RWPE2 (cell line): ENCODE measurements at regions not wholly inside any gene's neighbourhood (a gene's known extent, or its start where the extent isn't known, plus 50 kb on each side); places are given as distances from the start of the nearest gene placed in this dataset.

Experiments
- ATAC-seq: fragments of 200-7000 bp; cut with Tn5 transposase; 3 replicates; pipeline ENCODE4 v1.9.1; 2021; ENCODE audit warnings: low read depth
- DNase-seq: peaks from one replicate; pipeline ENCODE4 v3.0.0-alpha.2; 2020; ENCODE audit warnings: low spot score
- H3K27ac ChIP-seq: fragments of 450-650 bp; 2 replicates; pipeline ENCODE4 v1.5.1; 2017; ENCODE audit warnings: mild to moderate bottlenecking; ENCODE audit not compliant: poor library complexity, severe bottlenecking
- H3K27me3 ChIP-seq: fragments of 250-450 bp; sonication (Bioruptor Pico); 2 replicates; pipeline ENCODE4 v1.5.1; 2021; ENCODE audit warnings: mild to moderate bottlenecking, moderate library complexity; ENCODE audit not compliant: insufficient read depth, poor library complexity, severe bottlenecking
- H3K36me3 ChIP-seq: fragments of 250-450 bp; sonication (Bioruptor Pico); 2 replicates; pipeline ENCODE4 v1.5.1; 2020; ENCODE audit warnings: low read depth, mild to moderate bottlenecking, moderate library complexity
- H3K4me1 ChIP-seq: fragments of 250-450 bp; sonication (Bioruptor Pico); 2 replicates; pipeline ENCODE4 v1.5.1; 2021; ENCODE audit warnings: mild to moderate bottlenecking, moderate library complexity; ENCODE audit not compliant: insufficient read depth, poor library complexity, severe bottlenecking
- H3K4me3 ChIP-seq: fragments of 250-450 bp; sonication (Bioruptor Pico); 2 replicates; pipeline ENCODE4 v1.5.1; 2021; ENCODE audit warnings: mild to moderate bottlenecking, moderate library complexity; ENCODE audit not compliant: severe bottlenecking
- H3K9me3 ChIP-seq: fragments of 250-450 bp; sonication (Bioruptor Pico); 2 replicates; pipeline ENCODE4 v1.5.1; 2021; ENCODE audit warnings: mild to moderate bottlenecking, moderate library complexity; ENCODE audit not compliant: severe bottlenecking
- TF ChIP-seq, protein P1 (sequence below): fragments of 450-650 bp; IDR thresholded peaks from one replicate; pipeline ENCODE4 v1.5.1; 2017; ENCODE audit warnings: mild to moderate bottlenecking, moderate library complexity; ENCODE audit not compliant: poor library complexity, severe bottlenecking

DNA sequence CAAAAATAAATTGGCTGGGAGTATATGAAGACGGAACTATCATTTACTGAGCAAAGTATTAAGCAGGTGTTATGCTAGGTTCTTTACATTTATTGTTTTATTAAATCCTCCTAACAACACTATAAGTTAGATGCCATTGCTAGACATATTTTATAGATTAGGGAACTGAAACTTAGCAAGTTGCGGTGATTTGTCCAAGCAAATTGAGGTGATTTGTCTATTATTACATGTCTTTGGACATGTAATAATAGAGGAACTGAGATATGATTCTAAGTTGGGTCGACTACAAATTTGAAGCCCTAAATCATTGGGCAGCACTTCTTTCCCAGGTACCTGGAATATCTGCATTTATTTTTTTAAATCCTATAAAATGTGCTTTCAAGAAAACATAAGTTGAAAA is 429.9 kb downstream of the GABRG2 start:
- Histone ChIP-seq H3K4me3 (no peak overlapping the region), H3K9me3 (peaks cover 3% of the 10 kb centered on the region), H3K27me3 (peaks cover 1% of the 10 kb centered on the region)

DNA sequence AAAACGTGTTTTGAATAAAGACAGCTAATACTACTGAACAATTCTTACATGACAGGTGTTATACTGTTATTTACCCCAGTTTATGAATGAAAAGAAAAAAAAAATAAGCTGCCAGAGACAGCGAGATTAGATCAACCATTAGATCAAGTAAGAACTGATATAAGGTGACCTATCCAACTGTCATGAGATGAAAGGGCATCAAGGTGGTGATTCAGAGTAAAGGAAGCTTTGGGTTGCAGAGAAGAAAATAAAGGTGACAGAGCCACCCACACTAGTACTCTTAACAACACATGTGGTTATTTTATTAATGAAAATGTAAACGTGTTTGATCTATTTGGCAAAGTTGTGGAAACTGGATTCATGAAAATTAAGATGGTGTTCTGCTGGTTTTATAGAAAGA is 435.2 kb downstream of the GABRG2 start:
- H3K9me3 ChIP-seq: peaks cover 3% of the 10 kb centered on the region
- H3K27ac ChIP-seq: no peak overlapping the region
- H3K4me1 ChIP-seq: no peaks in the 10 kb centered on the region
- ATAC-seq (no peak), DNase-seq (no peak)
- no peaks in the 10 kb centered on the region for H3K36me3 ChIP-seq
- peaks cover 3% of the 10 kb centered on the region for H3K27me3 ChIP-seq
- TF ChIP-seq, protein P1, sequence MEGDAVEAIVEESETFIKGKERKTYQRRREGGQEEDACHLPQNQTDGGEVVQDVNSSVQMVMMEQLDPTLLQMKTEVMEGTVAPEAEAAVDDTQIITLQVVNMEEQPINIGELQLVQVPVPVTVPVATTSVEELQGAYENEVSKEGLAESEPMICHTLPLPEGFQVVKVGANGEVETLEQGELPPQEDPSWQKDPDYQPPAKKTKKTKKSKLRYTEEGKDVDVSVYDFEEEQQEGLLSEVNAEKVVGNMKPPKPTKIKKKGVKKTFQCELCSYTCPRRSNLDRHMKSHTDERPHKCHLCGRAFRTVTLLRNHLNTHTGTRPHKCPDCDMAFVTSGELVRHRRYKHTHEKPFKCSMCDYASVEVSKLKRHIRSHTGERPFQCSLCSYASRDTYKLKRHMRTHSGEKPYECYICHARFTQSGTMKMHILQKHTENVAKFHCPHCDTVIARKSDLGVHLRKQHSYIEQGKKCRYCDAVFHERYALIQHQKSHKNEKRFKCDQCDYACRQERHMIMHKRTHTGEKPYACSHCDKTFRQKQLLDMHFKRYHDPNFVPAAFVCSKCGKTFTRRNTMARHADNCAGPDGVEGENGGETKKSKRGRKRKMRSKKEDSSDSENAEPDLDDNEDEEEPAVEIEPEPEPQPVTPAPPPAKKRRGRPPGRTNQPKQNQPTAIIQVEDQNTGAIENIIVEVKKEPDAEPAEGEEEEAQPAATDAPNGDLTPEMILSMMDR: no peak
- no peak overlapping the region for H3K4me3 ChIP-seq

More for the DNA sequence above, 429.9 kb downstream of the GABRG2 start:
- Histone ChIP-seq H3K36me3 (no peaks in the 10 kb centered on the region), H3K4me1 (no peaks in the 10 kb centered on the region), H3K27ac (no peak overlapping the region)
- ATAC-seq (no peak), DNase-seq (no peak)
- TF ChIP-seq, protein P1: no peak

DNA sequence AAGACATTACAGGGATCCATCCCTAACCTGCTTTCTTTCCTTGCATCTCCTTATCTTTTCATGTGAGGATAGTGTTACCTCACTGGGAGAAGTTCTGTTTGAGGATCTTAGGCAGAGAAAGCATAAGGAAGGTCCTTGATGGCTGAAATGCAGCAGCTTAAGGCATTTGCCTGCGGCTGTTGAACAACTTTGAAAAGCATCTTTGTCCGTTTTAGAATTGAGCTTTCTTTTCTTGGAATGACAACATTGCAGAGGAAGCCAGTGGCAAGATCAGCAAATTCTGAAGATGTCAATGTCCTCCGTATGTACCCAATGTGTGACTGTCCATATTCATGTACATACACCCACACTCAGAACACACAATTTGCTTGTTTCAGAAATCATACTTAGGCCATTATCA is 436.2 kb downstream of the GABRG2 start:
- Histone ChIP-seq H3K4me3 (no peak overlapping the region), H3K27ac (no peak overlapping the region), H3K36me3 (no peaks in the 10 kb centered on the region), H3K4me1 (no peaks in the 10 kb centered on the region), H3K9me3 (peaks cover 3% of the 10 kb centered on the region), H3K27me3 (peaks cover 3% of the 10 kb centered on the region)
- DNase-seq: no peak
- no peak for ATAC-seq
- TF ChIP-seq, protein P1: no peak

DNA sequence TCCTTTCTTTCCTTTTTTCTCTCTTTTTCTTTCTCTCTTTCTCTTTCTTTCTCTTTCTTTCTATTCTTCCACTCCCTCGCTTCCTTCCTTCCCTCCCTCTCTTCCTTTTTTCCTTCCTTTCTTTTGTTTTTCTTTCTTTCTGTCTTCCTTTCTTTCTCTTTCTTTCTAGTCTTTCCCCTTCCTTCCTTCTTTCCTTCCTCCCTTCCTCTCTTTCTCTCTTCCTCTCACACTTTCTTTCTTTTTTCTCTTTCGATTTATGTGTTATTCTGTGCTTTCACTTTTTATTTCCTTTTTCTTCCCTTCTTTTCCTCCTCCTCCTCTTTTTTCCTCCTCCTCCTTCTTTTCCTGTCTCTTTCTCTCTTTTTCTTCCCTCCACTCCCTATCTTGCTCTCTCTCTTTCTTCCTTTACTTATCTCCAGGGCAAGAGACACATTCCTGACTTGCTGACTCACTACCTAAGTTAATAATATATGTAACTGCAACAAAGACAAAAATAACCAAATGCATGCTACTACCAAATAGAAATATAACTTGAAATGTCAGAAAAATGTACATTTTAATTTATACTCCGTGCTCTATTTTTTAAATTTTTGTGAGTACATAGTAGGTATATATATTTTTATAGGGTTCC is 445.5 kb downstream of the GABRG2 start:
- DNase-seq (no peak), ATAC-seq (no peak)
- Histone ChIP-seq H3K27ac (no peak overlapping the region), H3K27me3 (no peaks in the 10 kb centered on the region), H3K4me3 (no peak overlapping the region), H3K36me3 (no peaks in the 10 kb centered on the region), H3K9me3 (peaks cover 12% of the 10 kb centered on the region), H3K4me1 (no peaks in the 10 kb centered on the region)
- TF ChIP-seq, protein P1: no peak

DNA sequence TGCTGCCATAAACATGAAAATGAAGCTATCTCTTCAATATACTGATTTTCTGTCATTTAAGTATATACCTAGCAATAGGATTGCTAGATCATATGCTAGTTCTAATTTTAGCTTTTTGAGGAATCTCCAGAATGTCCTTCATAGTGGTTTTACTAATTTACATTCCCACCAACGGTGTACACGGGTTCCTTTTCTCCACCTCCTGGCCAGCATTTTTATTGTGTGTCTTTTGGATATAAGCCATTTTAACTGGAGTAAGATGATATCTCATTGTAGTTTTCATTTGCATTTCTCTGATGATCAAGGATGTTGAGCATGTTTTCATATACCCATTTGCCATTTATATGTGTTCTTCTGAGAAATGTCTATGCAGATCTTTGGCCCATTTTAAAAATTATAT is 446.5 kb downstream of the GABRG2 start:
- no peak for DNase-seq
- H3K27ac ChIP-seq: no peak overlapping the region
- no peak overlapping the region for H3K4me3 ChIP-seq
- TF ChIP-seq, protein P1: no peak
- no peaks in the 10 kb centered on the region for H3K36me3 ChIP-seq
- no peak for ATAC-seq
- peaks cover 13% of the 10 kb centered on the region for H3K9me3 ChIP-seq
- no peaks in the 10 kb centered on the region for H3K4me1 ChIP-seq
- H3K27me3 ChIP-seq: no peaks in the 10 kb centered on the region
